T-helper 2 cell (primary cell): ENCODE measurements at regions not wholly inside any gene's neighbourhood (a gene's known extent, or its start where the extent isn't known, plus 50 kb on each side); places are given as distances from the start of the nearest gene placed in this dataset.
"Not testable (repeated sequence)": the region's sequence is repeated elsewhere in the genome, so short reads cannot be mapped to it uniquely, and the experiment has no call there.

Experiments
- DNase-seq, 5 experiments: peaks; one replicate each; pipeline versions ENCODE4 v3.0.0 to v3.0.0-alpha.2; 2012 to 2022

DNA sequence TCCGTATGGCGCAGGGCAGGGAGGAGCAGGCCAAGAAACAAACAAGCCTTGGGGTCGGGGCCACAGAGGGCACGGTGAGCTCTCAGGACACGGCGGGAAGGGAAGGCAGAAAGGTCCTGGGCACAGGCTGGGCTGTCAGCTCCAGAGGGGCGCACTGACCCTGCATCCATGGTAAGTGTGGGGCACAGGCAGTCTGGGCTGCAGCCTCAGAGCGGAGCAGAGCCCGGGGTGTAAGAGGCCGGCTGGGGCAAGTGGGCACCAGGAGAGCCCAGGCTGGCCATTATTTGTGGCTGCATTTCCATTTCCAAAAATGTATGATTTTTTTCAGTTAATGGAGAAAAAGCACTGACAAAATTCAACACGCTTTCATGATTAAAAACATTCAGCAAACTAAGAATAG, 188.8 kb upstream of the PRKX start:
- not testable (repeated sequence) for DNase-seq

DNA sequence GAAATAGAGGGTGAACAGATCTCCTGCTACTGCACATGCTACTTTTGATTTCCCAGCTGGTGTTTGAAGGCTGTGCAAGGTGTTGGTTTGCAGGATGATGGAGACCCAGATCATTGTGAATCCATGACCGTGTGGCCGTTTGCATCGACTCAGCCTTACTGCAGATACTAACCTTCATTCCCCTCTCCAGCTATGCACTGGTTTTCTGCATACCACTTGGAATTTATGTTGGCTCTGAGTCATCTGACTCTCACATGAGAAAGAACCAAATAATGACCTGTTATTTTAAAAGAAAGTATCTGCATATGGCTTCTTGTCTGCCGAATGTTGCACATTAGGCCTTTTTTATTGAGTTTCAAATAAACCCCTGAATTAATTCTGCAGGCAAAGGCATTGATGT, 183.3 kb upstream of the PRKX start:
- not testable (repeated sequence) for DNase-seq

- not testable (repeated sequence) for DNase-seq
Observed at GRCh38 chrX:3882553-3882920, 169.1 kb upstream of the PRKX start.

DNA sequence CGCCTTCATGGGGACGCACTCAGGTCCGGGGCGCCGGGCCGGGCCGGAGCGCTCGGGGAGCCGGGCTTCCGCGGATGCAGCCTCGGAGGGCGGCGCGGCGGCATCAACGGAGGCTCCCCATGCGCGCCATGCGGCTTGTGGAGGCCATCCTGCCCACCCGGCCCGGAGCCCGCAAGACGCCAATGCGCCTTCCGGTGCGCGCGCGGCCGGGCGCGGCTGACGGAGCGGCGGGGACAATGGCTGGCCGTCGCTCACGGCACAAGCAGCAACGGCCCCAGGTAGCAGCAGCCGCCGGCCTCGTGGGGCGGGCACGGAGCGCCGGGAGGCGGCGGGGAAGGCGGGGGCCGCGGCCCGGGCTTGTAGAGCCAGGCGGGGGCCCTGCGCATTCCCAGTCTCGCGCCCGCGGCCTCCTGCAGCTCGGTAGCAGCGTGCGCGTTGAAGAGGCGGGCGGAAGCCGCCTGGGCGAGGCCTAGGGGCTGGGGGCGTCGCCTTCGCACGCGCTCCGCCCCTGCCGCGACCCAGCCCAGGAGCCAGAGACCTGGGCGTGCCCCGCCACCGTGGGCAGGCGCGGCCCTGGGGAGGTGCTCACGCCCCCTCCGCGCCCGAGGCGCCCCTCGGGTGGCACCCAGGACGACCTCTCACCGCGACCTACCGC, 168.6 kb upstream of the PRKX start:
- not testable (repeated sequence) for DNase-seq

- DNase-seq, result not testable (repeated sequence)
Observed at GRCh38 chrX:3881255-3881895, 167.9 kb upstream of the PRKX start.

- DNase-seq, result not testable (repeated sequence)
Observed at GRCh38 chrX:3876393-3876792, 162.9 kb upstream of the PRKX start.

DNA sequence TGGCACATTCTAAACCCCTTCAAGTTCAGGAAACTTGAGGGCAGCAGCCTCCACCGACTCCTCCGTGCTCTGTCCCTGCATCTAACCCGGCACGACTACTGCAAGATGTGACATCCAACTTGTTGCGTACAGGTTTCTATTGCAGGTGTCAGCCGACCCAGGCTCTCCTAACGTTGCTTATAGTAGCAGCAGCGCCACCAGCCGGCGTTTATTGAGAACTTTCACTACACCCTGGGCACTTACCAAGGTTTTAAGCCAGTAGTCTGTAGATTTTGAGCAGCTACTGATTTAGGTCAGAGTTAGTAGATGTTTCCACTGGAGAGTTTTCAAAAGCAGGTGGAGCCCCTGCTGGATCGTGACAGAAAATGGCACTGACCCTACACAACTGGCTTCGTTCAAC, 162.2 kb upstream of the PRKX start:
- DNase-seq, result not testable (repeated sequence)

DNA sequence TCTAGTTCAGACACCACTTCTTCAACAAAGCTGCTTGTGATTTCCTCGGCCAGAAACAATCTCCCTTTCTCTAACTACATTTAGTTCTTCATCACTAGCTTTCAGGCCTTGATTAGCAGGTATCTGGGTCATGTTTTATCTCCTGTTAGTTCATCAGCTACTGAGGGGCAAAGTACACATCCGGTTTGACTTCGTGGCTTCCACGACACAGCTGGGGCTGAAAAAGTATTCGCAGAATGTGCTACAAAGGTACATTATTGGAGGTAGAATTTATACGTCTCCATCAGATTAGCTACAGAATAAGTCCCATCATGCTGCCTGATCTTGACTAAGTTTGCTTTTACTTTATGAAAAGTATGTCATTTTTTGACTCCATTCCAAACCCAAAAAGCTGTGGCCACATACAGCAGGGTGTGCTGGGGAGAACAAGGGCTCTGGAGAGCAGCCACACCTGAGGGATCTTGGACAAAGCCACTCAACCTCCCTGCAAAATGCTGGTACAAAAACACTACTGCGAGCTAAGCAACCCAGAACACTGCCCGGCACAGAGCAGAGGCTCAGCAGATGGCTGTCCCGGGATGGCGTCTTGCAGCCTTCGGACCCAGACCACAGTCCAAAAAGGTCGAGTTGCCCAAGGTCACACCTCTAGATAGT, 158.9 kb upstream of the PRKX start:
- peak in 1 of 5 experiments; percentile 10 for DNase-seq

GRCh38 chrX:3867067-3867831, 153.8 kb upstream of the PRKX start:
- DNase-seq, result not testable (repeated sequence)

- DNase-seq, result not testable (repeated sequence)
Observed at GRCh38 chrX:3858332-3858731, 144.9 kb upstream of the PRKX start.

DNA sequence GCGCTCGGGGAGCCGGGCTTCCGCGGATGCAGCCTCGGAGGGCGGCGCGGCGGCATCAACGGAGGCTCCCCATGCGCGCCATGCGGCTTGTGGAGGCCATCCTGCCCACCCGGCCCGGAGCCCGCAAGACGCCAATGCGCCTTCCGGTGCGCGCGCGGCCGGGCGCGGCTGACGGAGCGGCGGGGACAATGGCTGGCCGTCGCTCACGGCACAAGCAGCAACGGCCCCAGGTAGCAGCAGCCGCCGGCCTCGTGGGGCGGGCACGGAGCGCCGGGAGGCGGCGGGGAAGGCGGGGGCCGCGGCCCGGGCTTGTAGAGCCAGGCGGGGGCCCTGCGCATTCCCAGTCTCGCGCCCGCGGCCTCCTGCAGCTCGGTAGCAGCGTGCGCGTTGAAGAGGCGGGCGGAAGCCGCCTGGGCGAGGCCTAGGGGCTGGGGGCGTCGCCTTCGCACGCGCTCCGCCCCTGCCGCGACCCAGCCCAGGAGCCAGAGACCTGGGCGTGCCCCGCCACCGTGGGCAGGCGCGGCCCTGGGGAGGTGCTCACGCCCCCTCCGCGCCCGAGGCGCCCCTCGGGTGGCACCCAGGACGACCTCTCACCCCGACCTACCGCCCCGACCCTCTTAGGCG, 130.2 kb upstream of the PRKX start:
- DNase-seq, result not testable (repeated sequence)

GRCh38 chrX:3842822-3843521, 129.5 kb upstream of the PRKX start:
- DNase-seq, result peak in 1 of 5 experiments; percentile 44

GRCh38 chrX:3838754-3839153, 125.3 kb upstream of the PRKX start:
- not testable (repeated sequence) for DNase-seq

DNA sequence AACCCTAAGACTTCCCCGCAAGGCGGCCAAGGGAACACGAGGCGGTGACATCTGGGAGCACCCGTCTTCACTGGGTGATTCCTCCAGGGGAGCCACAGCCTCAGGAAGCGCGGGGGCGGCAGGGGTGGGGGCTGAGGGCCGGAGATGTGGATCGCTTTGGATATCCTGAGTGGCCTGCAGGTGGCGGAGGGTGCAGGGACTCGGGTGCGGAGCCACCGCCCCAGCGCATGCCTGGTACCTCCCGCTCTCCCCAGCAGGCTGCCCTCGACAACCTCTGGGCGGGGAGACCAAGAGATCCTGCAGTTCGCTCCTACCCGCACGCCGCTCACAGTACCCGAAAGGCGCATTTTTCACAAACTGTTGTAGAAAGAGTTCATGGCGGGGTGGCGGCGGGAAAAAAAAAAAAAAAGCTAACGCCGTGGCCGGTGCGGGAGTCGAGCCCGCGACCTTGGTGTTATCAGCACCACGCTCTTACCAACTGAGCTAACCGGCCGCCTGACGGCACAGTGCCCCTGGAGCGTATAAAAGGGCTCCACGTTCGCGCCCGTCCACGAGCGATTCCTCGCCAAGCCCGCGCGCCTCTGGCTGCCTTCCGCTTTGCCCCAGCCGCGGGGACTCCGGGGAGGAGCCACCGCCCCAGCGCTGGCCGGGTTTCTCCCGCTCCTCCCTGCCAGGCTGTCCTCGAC, 124.7 kb upstream of the PRKX start:
- not testable (repeated sequence) for DNase-seq

GRCh38 chrX:3837211-3837610, 123.8 kb upstream of the PRKX start:
- DNase-seq, result not testable (repeated sequence)

DNA sequence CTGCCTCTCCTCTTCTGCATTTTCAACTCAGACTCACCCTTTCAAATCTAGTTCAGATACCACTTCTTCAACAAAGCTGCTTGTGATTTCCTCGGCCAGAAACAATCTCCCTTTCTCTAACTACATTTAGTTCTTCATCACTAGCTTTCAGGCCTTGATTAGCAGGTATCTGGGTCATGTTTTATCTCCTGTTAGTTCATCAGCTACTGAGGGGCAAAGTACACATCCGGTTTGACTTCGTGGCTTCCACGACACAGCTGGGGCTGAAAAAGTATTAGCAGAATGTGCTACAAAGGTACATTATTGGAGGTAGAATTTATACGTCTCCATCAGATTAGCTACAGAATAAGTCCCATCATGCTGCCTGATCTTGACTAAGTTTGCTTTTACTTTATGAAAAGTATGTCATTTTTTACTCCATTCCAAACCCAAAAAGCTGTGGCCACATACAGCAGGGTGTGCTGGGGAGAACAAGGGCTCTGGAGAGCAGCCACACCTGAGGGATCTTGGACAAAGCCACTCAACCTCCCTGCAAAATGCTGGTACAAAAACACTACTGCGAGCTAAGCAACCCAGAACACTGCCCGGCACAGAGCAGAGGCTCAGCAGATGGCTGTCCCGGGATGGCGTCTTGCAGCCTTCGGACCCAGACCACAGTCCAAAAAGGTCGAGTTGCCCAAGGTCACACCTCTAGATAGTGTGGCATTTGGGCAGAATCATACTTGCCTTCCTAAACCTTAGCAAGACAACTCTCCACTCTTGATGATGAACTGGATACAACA, 120.5 kb upstream of the PRKX start:
- not testable (repeated sequence) for DNase-seq

DNA sequence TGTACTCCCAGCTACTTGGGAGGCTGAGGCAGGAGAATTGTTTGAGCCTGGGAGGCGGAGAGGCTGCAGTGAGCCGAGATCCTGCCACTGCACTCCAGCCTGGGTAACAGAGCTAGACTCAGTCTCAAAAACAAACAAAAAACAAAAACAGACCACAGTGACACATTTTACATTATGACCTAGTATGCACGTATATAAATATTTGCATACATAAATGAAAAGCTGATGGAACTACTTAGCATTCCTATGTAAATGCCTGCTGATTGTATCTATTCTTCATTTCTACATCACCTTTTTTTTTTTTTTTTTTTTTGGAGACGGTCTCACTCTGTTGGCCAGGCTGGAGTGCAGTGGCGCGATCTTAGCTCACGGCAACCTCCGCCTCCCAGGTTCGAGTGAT, 116.6 kb upstream of the PRKX start:
- DNase-seq, result not testable (repeated sequence)

DNA sequence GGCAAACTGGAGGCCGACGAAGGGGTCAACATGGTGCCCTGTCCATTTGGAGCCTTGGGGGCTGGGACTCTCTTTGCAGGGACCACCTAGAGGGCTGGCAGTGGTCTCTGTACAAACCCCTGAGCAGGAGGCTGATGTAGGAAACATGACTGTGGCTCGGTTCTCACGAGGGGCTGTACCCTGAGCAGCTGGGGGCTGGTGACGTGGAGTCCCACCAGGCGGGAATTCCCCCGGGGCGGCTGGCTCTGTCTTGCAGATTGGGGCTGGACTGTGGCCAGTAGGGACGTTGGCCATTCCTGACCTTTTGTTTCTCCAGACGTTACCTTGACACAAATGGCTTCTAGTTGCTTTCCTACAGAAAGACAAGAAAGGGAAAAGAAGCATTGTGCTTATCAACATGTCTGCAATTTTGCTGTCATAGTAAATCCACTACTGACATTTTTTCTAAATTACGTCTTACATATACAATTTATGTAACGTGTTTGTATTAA, 115.6 kb upstream of the PRKX start:
- not testable (repeated sequence) for DNase-seq

GRCh38 chrX:3828378-3829040, 115.1 kb upstream of the PRKX start:
- DNase-seq, result not testable (repeated sequence)

DNA sequence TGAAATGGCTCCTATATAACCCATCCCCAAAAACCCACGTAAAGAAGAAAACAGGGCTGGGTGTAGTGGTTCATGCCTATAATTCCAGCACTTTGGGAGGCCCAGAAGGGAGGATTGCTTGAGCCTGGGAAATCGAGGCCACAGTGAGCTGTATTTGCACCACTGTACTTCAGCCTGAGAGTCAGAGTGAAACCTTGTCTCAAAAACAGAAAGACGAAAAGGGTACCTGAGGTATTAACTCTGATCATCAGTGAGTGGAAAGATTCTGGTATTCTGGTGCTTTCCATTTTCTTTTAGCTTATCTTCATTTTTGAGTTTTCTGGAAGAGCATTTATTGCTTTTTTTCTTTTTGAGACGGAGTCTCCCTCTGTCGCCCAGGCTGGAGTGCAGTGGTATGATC, 110.6 kb upstream of the PRKX start:
- DNase-seq, result not testable (repeated sequence)
